Aorta (tissue), 5 donors: ENCODE measurements at regions not wholly inside any gene's neighbourhood (a gene's known extent, or its start where the extent isn't known, plus 50 kb on each side); places are given as distances from the start of the nearest gene placed in this dataset.

Experiments used
- ATAC-seq: fragments of 200-7000 bp; cut with Tn5 transposase; one replicate; pipeline ENCODE4 v1.9.1; 2022; ENCODE audit warnings: moderate library complexity; ENCODE audit not compliant: low FRiP score
- DNase-seq, 2 donors: peaks; one replicate each; pipeline ENCODE4 v3.0.0-alpha.2; 2020
- H3K27ac ChIP-seq, 2 donors: one replicate each; pipeline ENCODE4 v1.5.1; 2013; ENCODE audit warnings: low read length in 2 of 2, mild to moderate bottlenecking in 2 of 2, moderate library complexity in 2 of 2, control low read depth in 1 of 2, inconsistent platforms in 1 of 2, low read depth in 1 of 2
- H3K27me3 ChIP-seq, 2 donors: one replicate each; pipeline ENCODE4 v1.6.1; 2013; ENCODE audit warnings: control low read depth in 1 of 2, low read length in 1 of 2, mild to moderate bottlenecking in 1 of 2, moderate library complexity in 1 of 2; ENCODE audit not compliant: insufficient read depth in 2 of 2, control insufficient read depth in 1 of 2
- H3K36me3 ChIP-seq, 2 donors: one replicate each; pipeline ENCODE4 v1.6.1; 2013; ENCODE audit warnings: control low read depth in 1 of 2, low read length in 1 of 2, mild to moderate bottlenecking in 1 of 2; ENCODE audit not compliant: insufficient read depth in 2 of 2, control insufficient read depth in 1 of 2
- H3K4me1 ChIP-seq, 2 donors: one replicate each; pipeline ENCODE4 v1.6.1; 2013; ENCODE audit warnings: low read length in 2 of 2, control low read depth in 1 of 2, mild to moderate bottlenecking in 1 of 2, moderate library complexity in 1 of 2; ENCODE audit not compliant: insufficient read depth in 2 of 2, control insufficient read depth in 1 of 2
- H3K4me3 ChIP-seq, 2 donors: one replicate each; pipeline ENCODE4 v1.5.1; 2013; ENCODE audit warnings: low read length in 2 of 2, control low read depth in 1 of 2, mild to moderate bottlenecking in 1 of 2
- H3K9me3 ChIP-seq: one replicate; pipeline ENCODE4 v1.6.1; 2013; ENCODE audit warnings: mild to moderate bottlenecking, low read length; ENCODE audit not compliant: control insufficient read depth
- WGBS, 2 donors: extraction: QIAGEN DNeasy Blood & Tissue Kit; methylation state at CpG; one replicate each; pipeline ENCODE4 v1.1.7; 2013; 5-methylcytosine and 5-hydroxymethylcytosine counted together
- intact Hi-C, 2 donors: fragments of 100-400 bp; cut with DNase I; formaldehyde crosslinking; loops; one replicate each; pipeline versions ENCODE4 v1.14.2 to v1.15.0; 2022
- donor health status: healthy with polysubstance abuse.
- donor health status: Bipolar disorder and iron deficiency.
- donor health status: DM: no; HTN: no; CAD: no.
- donor health status: DM: no; HTN: no; CAD: no.
- donor health status: DM: yes; HTN: yes; CAD: no.

DNA sequence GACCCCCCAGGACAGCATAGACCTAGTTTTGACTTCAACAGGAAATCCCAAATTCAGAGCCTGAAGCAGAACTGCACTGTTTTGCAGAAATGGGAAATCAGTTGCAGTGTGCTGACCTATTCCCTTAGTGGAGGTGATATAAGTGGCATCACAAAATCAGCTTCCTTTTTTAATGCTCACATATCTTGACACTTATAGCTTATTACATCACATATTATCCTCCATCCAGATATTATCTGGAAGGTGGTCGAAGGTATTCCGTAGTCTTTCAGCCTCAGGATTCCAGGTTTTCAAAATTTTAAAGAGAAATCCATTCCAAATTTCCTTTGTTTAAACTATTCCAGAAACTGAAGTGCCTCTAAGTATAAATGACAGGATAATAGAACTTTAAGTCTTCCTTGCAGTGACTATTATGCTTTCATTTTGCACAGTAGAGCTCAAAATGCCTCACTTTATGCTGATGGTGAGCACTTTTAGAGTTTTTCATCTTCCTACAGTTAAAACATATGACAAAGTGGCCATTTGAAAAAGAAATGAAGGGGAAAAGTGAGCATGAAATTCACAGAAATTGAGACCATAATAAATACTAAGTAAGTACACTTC, 106.4 kb upstream of the DPYD start:
- intact Hi-C loops = no loop called here
- WGBS, 2 donors = 90 to 96% methylated on average over 2 of the region's 2 CpGs
- Histone ChIP-seq H3K27ac (no peak overlapping the region), H3K9me3 (no peaks in the 10 kb centered on the region), H3K36me3 (no peaks in the 10 kb centered on the region), H3K27me3 (no peaks in the 10 kb centered on the region), H3K4me1 (no peaks in the 10 kb centered on the region), H3K4me3 (no peak overlapping the region)
- ATAC-seq (no peak), DNase-seq (no peak)

DNA sequence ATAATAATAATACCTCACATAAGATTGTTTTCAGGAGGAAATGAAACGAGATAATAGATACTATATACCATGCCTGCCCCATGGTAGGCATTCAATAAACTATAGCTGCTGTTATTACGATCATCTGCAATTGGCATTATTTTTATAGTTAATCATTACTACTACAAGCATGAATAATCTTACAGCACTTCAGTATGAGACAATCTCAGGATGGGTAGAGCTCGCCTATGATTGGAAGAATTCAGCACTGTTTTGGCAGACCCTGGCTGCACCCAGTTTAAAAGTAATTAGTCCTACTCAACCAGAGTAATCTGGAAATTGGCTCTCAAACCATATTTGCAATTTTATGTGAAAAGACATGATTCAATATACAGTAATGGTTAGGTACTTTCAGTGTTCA, 105.0 kb upstream of the DPYD start:
- 76 to 78% methylated on average over 3 of the region's 3 CpGs for WGBS, 2 donors

DNA sequence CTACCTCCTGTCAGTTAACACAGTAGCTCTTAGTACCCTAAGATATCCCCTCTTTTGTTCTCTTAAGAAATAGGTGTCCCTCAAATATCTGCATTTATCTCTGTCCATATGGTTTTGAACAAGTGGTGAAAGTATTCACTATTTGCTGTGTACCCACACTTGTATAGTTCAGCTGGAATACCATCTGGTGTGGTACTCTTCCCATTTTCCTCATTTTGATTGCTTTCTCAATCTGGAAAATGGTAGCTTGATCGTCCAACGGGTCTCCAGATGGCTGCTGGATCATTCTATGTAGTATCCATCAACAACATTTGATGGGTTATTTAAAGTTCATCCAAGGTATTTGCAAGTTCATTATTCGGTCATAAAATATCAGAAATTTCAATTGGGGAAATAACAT, 100.3 kb upstream of the DPYD start:
- no peak for DNase-seq
- H3K4me3 ChIP-seq = no peak overlapping the region
- H3K36me3 ChIP-seq = no peaks in the 10 kb centered on the region
- H3K27me3 ChIP-seq = no peaks in the 10 kb centered on the region
- no peak for ATAC-seq
- H3K27ac ChIP-seq = no peak overlapping the region
- intact Hi-C loops = no loop called here
- no peaks in the 10 kb centered on the region for H3K4me1 ChIP-seq
- H3K9me3 ChIP-seq = no peaks in the 10 kb centered on the region
- WGBS, 2 donors = 68 to 77% methylated on average over 3 of the region's 3 CpGs

More for the DNA sequence above, 105.0 kb upstream of the DPYD start:
- no peak for DNase-seq
- Histone ChIP-seq H3K27me3 (no peaks in the 10 kb centered on the region), H3K4me3 (no peak overlapping the region), H3K36me3 (no peaks in the 10 kb centered on the region), H3K27ac (no peak overlapping the region), H3K4me1 (no peaks in the 10 kb centered on the region), H3K9me3 (no peaks in the 10 kb centered on the region)
- no peak for ATAC-seq
- intact Hi-C loops = no loop called here

GRCh38 chr1:98019747-98020146, 98.9 kb upstream of the DPYD start:
- no peak for ATAC-seq
- Histone ChIP-seq H3K36me3 (no peaks in the 10 kb centered on the region), H3K27me3 (no peaks in the 10 kb centered on the region), H3K4me3 (no peak overlapping the region), H3K9me3 (no peaks in the 10 kb centered on the region), H3K4me1 (no peaks in the 10 kb centered on the region), H3K27ac (no peak overlapping the region)
- intact Hi-C loops = no loop called here
- WGBS, 2 donors = 54 to 55% methylated on average over 2 of the region's 2 CpGs
- no peak for DNase-seq

DNA sequence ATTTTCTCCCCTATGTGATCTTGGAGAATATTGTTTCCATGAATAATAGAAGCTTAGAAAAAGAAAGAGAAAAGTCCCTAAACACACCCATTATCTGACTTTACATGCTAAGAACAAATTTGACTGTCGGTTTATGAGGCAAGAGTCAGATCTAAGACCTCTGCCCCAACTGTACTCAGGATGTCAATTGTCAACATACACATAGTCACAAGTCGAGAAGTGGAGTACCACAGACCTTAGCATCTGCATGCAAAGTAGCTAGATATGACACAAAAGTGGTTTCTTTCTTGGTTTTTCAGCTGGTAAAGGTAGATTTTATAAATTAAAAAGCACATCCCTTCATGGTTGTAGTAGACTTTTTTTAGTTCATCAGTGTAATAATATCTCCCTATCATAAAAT, 97.2 kb upstream of the DPYD start:
- whole genome bisulfite sequencing, 2 donors = 70% methylated on average over 2 of the region's 2 CpGs

DNA sequence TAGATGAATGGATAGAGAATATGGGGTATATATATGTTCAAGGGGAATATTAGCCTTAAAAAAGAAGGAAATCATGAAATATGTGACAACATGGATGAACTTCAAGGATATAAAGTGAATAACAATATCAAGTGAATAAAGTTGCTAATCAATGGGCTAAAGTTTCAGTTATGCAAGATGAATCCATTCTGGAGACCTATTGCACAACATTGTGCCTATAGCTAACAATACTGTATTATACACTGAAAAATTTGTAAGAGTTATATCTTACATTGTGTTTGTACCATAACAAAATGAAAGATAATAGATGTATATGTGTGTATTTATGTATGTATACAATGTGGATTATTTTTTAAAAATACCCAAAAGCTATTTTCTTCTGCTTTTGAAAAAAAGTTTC, 96.3 kb upstream of the DPYD start:
- no peak for ATAC-seq
- Histone ChIP-seq H3K4me1 (no peaks in the 10 kb centered on the region), H3K27me3 (no peaks in the 10 kb centered on the region), H3K36me3 (no peaks in the 10 kb centered on the region), H3K9me3 (no peaks in the 10 kb centered on the region), H3K4me3 (no peak overlapping the region), H3K27ac (no peak overlapping the region)
- intact Hi-C loops = no loop called here
- DNase-seq = no peak

More for the DNA sequence above, 97.2 kb upstream of the DPYD start:
- Histone ChIP-seq H3K27ac (no peak overlapping the region), H3K36me3 (no peaks in the 10 kb centered on the region), H3K27me3 (no peaks in the 10 kb centered on the region), H3K9me3 (no peaks in the 10 kb centered on the region), H3K4me1 (no peaks in the 10 kb centered on the region), H3K4me3 (no peak overlapping the region)
- ATAC-seq (no peak), DNase-seq (no peak)
- intact Hi-C loops = no loop called here

DNA sequence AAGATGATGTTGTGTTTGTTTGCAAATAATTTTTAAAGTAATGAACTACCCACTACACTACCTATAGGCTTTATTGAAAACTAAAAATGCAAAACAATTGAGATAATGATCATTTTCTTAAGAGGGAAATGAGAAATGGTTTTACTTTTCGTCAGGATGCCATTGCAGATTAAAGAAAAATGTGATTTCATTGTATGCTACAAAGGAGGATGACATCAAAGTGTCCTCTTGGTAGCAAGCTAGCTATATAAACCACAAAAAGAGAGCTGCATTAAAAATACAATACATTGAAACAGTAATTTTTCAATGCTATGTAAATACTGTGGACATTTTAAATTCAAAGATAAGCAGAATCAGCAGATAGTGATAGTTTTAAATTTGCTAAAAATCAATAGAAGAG, 87.5 kb upstream of the DPYD start:
- no peak for ATAC-seq
- Histone ChIP-seq H3K27me3 (no peaks in the 10 kb centered on the region), H3K4me1 (no peaks in the 10 kb centered on the region), H3K36me3 (no peaks in the 10 kb centered on the region), H3K9me3 (no peaks in the 10 kb centered on the region), H3K27ac (no peak overlapping the region), H3K4me3 (no peak overlapping the region)
- WGBS, 2 donors = 43 to 57% methylated on average over 1 of the region's 1 CpG
- no peak for DNase-seq
- intact Hi-C loops = no loop called here

GRCh38 chr1:98005326-98006010, 84.6 kb upstream of the DPYD start:
- H3K27me3 ChIP-seq = no peaks in the 10 kb centered on the region
- DNase-seq (no peak), ATAC-seq (no peak)
- H3K4me3 ChIP-seq = no peak overlapping the region
- no peaks in the 10 kb centered on the region for H3K9me3 ChIP-seq
- no peak overlapping the region for H3K27ac ChIP-seq
- H3K4me1 ChIP-seq = no peaks in the 10 kb centered on the region
- intact Hi-C loops = no loop called here
- no peaks in the 10 kb centered on the region for H3K36me3 ChIP-seq

- H3K9me3 ChIP-seq = no peaks in the 10 kb centered on the region
- intact Hi-C loops = no loop called here
- H3K4me1 ChIP-seq = no peaks in the 10 kb centered on the region
- H3K36me3 ChIP-seq = no peaks in the 10 kb centered on the region
- WGBS, 2 donors = 43 to 46% methylated on average over 1 of the region's 1 CpG
- no peak for DNase-seq
- H3K4me3 ChIP-seq = no peak overlapping the region
- no peak for ATAC-seq
- no peaks in the 10 kb centered on the region for H3K27me3 ChIP-seq
- no peak overlapping the region for H3K27ac ChIP-seq
Observed at GRCh38 chr1:98003442-98003841, 82.6 kb upstream of the DPYD start.
